ENCODE measurements at regions not wholly inside any gene's neighbourhood (a gene's known extent, or its start where the extent isn't known, plus 50 kb on each side); places are given as distances from the start of the nearest gene placed in this dataset.

- no peak for DNase-seq
- Mint-ChIP-seq H3K9me3 (ENCODE audit: unreplicated experiment) (no peaks in the 10 kb centered on the region), H3K27me3 (ENCODE audit: unreplicated experiment) (no peaks in the 10 kb centered on the region), H3K4me3 (ENCODE audit: unreplicated experiment) (no peak overlapping the region), H3K36me3 (ENCODE audit: unreplicated experiment) (no peaks in the 10 kb centered on the region), H3K27ac (ENCODE audit: unreplicated experiment) (no peak overlapping the region), H3K4me1 (ENCODE audit: low read depth, unreplicated experiment) (peaks cover 5% of the 10 kb centered on the region)
- no peak for TF ChIP-seq CTCF (IDR thresholded peaks at IDR 0.05; ENCODE audit: partially characterized antibody, unreplicated experiment)
Observed at GRCh38 chr4:43835869-43836268, 612.7 kb downstream of the KCTD8 start.

- Mint-ChIP-seq H3K4me1 (ENCODE audit: low read depth, unreplicated experiment) (peaks cover 14% of the 10 kb centered on the region), H3K36me3 (ENCODE audit: unreplicated experiment) (no peaks in the 10 kb centered on the region), H3K27ac (ENCODE audit: unreplicated experiment) (no peak overlapping the region), H3K9me3 (ENCODE audit: unreplicated experiment) (peaks cover 5% of the 10 kb centered on the region), H3K4me3 (ENCODE audit: unreplicated experiment) (no peak overlapping the region), H3K27me3 (ENCODE audit: unreplicated experiment) (peaks cover 4% of the 10 kb centered on the region)
- TF ChIP-seq CTCF (IDR thresholded peaks at IDR 0.05; ENCODE audit: partially characterized antibody, unreplicated experiment): no peak
- DNase-seq: no peak
Observed at GRCh38 chr4:43837171-43837570, 611.4 kb downstream of the KCTD8 start.

DNA sequence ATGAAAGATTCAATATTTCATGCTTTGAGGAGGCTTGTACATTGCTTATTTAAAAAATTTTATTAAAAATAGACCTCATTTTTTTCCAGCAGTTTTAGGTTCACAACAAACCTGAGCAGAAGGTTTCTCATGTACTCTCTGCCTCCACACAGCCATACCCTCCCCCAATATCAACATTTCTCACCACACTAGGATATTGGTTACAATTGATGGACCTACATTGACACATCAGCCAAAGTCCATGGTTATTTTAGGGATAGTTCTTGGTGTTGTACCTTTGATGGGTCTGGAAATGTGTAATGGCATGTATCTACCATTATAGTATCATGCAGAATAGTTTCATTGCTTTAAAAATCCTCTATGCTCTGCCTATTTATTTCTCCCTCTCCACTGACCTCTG is 611.0 kb downstream of the KCTD8 start:
- peaks cover 5% of the 10 kb centered on the region for H3K9me3 Mint-ChIP-seq (ENCODE audit: unreplicated experiment)
- peaks cover 14% of the 10 kb centered on the region for H3K4me1 Mint-ChIP-seq (ENCODE audit: low read depth, unreplicated experiment)
- peaks cover 4% of the 10 kb centered on the region for H3K27me3 Mint-ChIP-seq (ENCODE audit: unreplicated experiment)
- H3K36me3 Mint-ChIP-seq (ENCODE audit: unreplicated experiment): no peaks in the 10 kb centered on the region
- no peak for DNase-seq
- H3K27ac Mint-ChIP-seq (ENCODE audit: unreplicated experiment): no peak overlapping the region
- H3K4me3 Mint-ChIP-seq (ENCODE audit: unreplicated experiment): no peak overlapping the region
- no peak for TF ChIP-seq CTCF (IDR thresholded peaks at IDR 0.05; ENCODE audit: partially characterized antibody, unreplicated experiment)

GRCh38 chr4:43842594-43842993 is 606.0 kb downstream of the KCTD8 start:
- H3K27me3 Mint-ChIP-seq (ENCODE audit: unreplicated experiment): peaks cover 4% of the 10 kb centered on the region
- no peak for DNase-seq
- H3K9me3 Mint-ChIP-seq (ENCODE audit: unreplicated experiment): peaks cover 5% of the 10 kb centered on the region
- no peak for TF ChIP-seq CTCF (IDR thresholded peaks at IDR 0.05; ENCODE audit: partially characterized antibody, unreplicated experiment)
- peaks cover 16% of the 10 kb centered on the region for H3K4me1 Mint-ChIP-seq (ENCODE audit: low read depth, unreplicated experiment)
- H3K36me3 Mint-ChIP-seq (ENCODE audit: unreplicated experiment): peaks cover 3% of the 10 kb centered on the region
- no peak overlapping the region for H3K4me3 Mint-ChIP-seq (ENCODE audit: unreplicated experiment)
- H3K27ac Mint-ChIP-seq (ENCODE audit: unreplicated experiment): no peak overlapping the region

DNA sequence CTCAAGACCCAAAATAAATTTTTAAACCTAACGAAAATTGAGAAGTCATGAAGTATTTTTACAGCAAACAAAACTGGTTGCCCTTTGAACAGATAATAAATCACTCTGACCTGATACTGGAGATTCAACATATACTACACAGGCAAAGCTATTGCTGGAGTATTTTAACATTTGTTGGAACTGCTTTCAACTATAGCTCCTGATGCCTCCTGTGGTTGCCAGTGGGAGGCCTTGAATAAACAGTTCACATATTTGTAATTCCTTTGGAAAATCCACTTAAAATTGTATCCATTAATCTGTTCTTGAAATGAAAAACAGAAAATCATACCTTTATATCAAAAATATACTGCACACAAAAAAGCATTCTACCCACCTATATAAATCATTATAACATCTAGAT is 605.1 kb downstream of the KCTD8 start:
- Mint-ChIP-seq H3K36me3 (ENCODE audit: unreplicated experiment) (peaks cover 7% of the 10 kb centered on the region), H3K27ac (ENCODE audit: unreplicated experiment) (no peak overlapping the region), H3K27me3 (ENCODE audit: unreplicated experiment) (peaks cover 4% of the 10 kb centered on the region), H3K4me3 (ENCODE audit: unreplicated experiment) (no peak overlapping the region), H3K9me3 (ENCODE audit: unreplicated experiment) (peaks cover 5% of the 10 kb centered on the region), H3K4me1 (ENCODE audit: low read depth, unreplicated experiment) (peaks cover 12% of the 10 kb centered on the region)
- no peak for DNase-seq
- no peak for TF ChIP-seq CTCF (IDR thresholded peaks at IDR 0.05; ENCODE audit: partially characterized antibody, unreplicated experiment)
